HL-60/S4 (cell line): ENCODE measurements at regions not wholly inside any gene's neighbourhood (a gene's known extent, or its start where the extent isn't known, plus 50 kb on each side); places are given as distances from the start of the nearest gene placed in this dataset.

Source experiments
- in situ Hi-C: fragments of 300-500 bp; cut with MboI; formaldehyde crosslinking; loops from 2 replicates; pipeline ENCODE4 v1.14.3; 2022; ENCODE audit warnings: low sequenced_read_pairs

GRCh38 chr20:17859616-17860232 lies 108.9 kb downstream of the SNX5 start:
- in situ Hi-C loops: no loop called here

- in situ Hi-C loops: no loop called here
These were observed 109.5 kb downstream of the SNX5 start for GRCh38 chr20:17859002-17859615.

GRCh38 chr20:17858450-17859001 lies 110.1 kb downstream of the SNX5 start:
- in situ Hi-C loops: no loop called here

DNA sequence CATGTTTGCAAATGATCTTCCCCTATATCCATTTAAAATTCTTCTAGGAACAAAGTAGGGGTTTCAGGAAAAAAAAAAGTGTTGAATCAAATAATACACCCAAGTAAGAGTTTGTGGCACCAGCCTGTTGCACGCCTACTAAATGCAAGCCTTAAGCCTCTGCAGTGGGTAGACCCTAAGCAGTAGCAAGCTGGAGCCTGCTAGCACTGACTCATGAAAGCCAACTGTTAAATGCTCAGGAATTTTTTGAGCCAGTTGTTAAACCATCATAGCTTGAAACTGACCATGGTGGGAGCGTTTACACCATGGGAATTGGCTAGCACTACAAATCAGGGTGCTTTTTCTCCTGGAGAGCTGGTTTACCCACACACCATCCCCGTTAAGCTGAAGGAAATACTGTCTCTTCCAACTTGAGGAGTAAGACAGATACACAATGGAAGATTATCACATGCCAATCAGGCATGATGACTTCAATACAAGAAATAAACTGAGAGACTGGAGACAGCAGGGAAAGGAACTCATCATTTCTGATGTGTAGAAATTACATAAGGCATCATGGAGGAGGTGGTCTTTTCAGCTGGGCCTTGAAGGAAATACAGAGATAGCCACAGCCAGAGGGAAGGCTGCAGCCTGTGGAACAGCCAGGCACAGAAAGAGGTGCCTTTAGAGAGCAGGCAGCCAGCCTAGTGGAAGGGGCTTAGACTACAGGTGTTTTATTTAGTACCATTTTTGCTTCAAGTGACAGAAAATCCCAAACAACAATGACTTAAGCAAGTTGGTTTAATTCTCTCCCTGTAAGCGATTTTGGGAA lies 110.8 kb downstream of the SNX5 start:
- in situ Hi-C loops: no loop called here

GRCh38 chr20:17856837-17857605 lies 111.6 kb downstream of the SNX5 start:
- in situ Hi-C loops: no loop called here

GRCh38 chr20:17856024-17856564 lies 112.5 kb downstream of the SNX5 start:
- in situ Hi-C loops: no loop called here

- in situ Hi-C loops: no loop called here
These were observed 114.2 kb downstream of the SNX5 start for GRCh38 chr20:17854307-17854903.

DNA sequence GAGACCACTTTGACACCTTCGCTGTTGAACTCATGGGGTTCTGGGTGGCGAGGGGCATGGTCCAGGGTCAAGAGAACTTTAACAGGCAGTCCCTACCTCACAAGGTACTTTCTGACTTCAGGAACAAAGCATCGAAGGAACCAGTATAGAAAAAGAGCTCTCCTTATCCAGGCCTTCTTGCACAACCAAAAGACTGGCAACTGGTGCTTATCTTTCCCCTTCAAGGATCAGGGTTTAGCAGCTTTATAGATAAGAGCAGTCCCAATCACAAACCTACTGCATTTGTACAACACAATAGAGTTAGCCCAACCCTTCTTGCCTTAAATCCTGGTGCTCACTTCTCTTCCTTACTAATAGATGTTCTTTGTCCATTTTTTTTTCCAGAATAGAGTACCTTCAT lies 116.3 kb downstream of the SNX5 start:
- in situ Hi-C loops: no loop called here

- in situ Hi-C loops: no loop called here
These were observed 117.9 kb downstream of the SNX5 start for GRCh38 chr20:17850684-17851026.

- in situ Hi-C loops: no loop called here
These were observed 118.5 kb downstream of the SNX5 start for GRCh38 chr20:17849901-17850683.

DNA sequence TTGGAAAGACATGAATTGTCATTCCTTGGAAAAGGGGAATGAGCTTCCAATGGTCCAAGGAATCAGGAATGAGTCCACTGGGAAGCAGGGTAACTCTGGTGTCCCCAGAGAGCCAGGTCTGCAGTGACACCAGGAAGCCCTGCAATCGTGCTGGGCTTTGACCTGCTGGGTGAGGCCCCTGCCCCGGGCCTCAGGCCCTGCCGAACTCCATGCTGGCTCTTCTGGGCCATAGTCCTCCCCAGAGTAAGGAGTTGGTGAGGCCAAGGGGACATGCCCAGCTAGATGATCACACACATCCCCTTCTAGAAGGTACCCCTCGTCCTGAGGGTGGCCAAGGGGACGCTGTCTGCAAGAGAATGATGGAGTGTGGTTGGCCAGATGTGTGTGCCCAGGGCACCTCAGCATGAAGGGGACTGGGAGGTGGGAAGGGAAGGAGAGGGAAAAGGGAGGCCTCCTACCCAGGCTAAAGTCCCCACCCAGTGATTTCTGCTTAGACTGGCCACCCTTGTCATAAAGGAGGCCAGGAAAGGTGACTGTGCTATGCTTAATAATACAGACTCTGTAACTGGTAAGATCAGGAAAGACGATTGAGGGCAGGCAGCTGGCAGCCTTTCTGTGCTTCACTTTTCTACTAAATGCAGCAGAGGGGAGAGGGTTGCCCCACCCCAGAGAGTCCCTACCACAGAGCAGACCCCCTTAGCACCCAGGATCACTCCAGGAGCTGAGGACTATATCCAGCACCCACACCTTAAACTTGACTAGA lies 119.3 kb downstream of the SNX5 start:
- in situ Hi-C loops: no loop called here

DNA sequence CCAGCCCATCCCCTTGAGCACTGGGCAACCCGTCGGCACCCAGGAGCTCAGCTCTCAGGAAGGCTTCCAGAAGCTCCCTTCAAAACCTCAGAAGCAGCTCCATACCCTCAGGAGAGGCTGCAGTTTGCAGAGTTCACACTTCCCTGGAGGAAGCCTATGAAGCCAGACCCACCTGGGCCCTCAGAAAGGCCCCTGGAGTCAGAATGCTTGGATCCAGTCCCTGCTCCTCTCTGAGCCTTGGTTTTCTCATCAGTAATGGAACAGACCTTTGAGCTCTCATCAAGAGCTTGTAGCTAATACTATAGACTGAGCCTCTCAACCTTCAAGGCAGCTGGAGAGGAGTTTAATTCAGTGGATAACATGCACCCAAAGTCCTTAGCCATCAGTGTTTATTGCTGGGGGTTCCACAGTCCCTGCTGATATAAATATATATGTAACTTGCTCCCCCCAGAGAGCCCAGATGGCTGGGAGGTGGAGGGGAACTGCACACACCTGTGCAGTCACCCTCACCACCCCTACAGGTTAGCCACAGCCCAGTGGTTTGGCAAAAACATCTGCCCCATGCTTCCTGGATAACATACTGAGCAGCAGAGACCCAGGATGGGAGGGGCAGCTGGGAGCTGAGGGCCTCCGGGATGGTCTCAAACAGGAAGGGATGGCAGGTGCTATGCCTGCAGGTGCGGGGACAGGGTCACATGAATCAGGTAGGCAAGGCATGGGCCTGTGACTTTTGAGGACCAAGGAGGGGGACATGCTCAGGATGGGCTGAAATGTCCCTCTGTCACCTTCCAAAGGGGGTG lies 120.1 kb downstream of the SNX5 start:
- in situ Hi-C loops: no loop called here

DNA sequence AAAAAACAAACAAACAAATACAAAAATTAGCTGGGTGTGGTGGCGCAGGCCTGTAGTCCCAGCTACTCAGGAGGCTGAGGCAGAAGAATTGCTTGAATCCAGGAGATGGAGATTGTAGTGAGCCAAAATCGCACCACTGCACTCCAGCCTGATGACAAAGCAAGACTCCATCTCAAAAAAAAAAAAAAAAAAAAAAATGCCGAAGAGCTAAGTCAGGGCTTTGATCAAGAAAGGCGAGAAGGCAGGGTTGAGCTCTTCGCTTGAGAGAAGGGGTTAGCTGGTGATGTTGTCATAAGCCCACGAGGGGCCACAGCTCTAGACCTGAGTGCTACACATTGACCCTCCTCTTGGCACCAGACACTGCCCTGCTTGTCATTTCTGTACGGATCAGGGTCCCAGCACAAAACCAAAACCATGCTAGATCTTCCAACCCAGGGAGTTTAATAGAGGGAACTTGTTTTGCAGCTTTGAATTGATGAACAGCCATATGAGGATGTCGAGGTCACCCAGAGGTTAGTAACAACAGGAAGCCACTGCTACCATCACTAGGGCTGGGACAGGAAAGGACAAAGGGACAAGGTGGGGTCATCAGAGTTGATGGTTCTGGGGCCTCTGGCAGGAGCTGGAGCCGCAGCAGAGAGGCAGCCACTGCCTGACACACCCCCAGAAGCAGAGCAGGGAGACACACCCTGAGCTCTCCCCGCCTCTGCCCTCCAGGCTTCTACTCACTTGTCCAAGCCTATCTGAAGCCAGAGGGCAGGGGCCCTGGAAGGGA lies 122.7 kb downstream of the SNX5 start:
- in situ Hi-C loops: no loop called here

DNA sequence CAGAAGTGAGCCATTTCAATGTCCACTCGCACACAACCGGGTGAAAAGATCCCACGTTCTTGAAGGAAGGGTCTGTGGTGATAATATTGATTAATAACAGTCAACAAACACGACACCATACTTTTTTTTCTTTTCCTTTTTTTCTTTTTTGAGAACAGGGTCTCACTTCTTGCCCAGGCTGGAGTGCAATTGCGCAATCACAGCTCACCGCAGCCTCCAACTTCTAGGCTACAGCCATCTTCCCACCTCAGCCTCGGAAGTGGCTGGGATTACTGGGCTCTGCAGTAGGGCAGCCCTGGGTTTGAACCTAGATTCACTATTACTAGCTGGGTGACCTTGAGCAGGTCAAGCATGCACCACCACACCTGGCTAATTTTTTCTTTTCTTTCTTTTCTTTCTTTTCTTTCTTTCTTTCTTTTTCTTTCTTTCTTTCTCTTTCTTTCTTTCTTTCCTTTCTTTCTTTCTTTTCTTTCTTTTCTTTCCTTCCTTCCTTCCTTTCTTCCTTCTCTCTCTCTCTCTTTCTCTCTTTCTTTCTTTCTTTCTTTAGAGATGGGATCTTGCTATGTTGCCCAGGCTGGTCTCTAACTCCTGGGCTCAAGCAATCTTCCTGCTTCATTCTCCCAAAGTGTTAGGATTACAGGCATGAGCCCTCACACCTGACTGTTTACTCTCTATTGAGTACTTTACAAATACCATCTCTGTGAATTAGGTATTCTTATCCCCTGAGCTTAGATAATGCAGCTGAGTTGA lies 123.9 kb downstream of the SNX5 start:
- in situ Hi-C loops: no loop called here

GRCh38 chr20:17844133-17844429 lies 124.5 kb downstream of the SNX5 start:
- in situ Hi-C loops: no loop called here

DNA sequence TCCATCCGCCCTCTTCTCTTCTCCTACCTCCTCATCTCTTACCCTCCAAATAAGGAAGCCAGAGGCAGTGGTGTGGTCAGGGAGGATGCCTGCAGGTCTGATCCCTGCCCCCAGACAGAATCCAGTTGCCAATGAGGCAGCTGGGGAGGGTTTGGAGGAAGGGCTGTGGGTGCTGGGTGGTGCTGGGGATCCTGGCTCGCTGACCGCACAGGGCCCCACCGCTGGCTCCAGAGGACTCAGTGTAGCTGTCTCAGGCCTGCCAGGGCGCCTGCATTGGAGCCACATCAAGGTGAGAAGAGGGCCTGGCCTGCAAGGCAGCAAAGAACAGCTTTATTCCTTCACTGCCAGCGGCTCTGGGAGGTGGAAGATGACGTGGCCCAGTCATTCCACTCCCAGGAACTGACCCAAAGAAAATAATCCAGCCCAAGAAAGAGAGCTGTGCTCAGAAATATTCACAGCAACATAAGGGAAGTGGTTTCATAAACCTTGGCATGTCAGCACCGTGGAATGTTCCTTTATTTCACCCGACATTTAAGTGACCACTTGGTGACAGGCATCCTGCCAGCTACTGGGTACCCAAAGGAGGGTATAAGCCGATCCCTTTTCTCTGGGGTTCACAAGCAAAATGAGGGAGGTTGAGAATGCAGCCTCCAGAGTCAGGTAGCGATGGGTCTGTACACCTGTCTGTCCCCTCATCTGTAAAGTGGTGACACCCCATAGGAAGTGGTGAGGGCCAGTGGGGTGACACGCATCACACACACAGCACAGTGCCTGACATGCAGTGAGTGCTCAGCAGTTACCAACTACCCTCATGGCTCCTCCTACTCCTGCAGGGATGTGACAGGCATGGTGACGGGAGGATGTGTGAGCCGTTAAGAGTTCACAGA lies 125.1 kb downstream of the SNX5 start:
- in situ Hi-C loops: no loop called here
